GM19397 (cell line): ENCODE measurements at regions not wholly inside any gene's neighbourhood (a gene's known extent, or its start where the extent isn't known, plus 50 kb on each side); places are given as distances from the start of the nearest gene placed in this dataset.

Experiments used
- ATAC-seq: cut with Tn5 transposase; IDR thresholded peaks from one replicate; pipeline ENCODE4 v1.9.1; 2021; ENCODE audit warnings: mild to moderate bottlenecking, moderate library complexity; ENCODE audit not compliant: unreplicated experiment

- no peak for ATAC-seq
Measured at GRCh38 chr3:25073423-25073822, 354.6 kb upstream of the RARB start.

GRCh38 chr3:25074149-25074548 is 353.9 kb upstream of the RARB start:
- ATAC-seq: no peak

- no peak for ATAC-seq
Measured at GRCh38 chr3:25080461-25080860, 347.6 kb upstream of the RARB start.

- ATAC-seq: no peak
Measured at GRCh38 chr3:25084016-25084415, 344.0 kb upstream of the RARB start.

- no peak for ATAC-seq
Measured at GRCh38 chr3:25086721-25087120, 341.3 kb upstream of the RARB start.

- no peak for ATAC-seq
Measured at GRCh38 chr3:25088284-25088683, 339.8 kb upstream of the RARB start.

- ATAC-seq: no peak
Measured at GRCh38 chr3:25090698-25091453, 337.2 kb upstream of the RARB start.

GRCh38 chr3:25091934-25092333 is 336.1 kb upstream of the RARB start:
- no peak for ATAC-seq

- ATAC-seq: no peak
Measured at GRCh38 chr3:25094932-25095685, 333.0 kb upstream of the RARB start.

- ATAC-seq: no peak
Measured at GRCh38 chr3:25096536-25096935, 331.5 kb upstream of the RARB start.

- ATAC-seq: no peak
Measured at GRCh38 chr3:25097023-25097422, 331.0 kb upstream of the RARB start.

GRCh38 chr3:25099666-25100065 is 328.4 kb upstream of the RARB start:
- ATAC-seq: no peak

- ATAC-seq: no peak
Measured at GRCh38 chr3:25103391-25103790, 324.7 kb upstream of the RARB start.

GRCh38 chr3:25107918-25108617 is 320.0 kb upstream of the RARB start:
- ATAC-seq: no peak

GRCh38 chr3:25110642-25111041 is 317.4 kb upstream of the RARB start:
- ATAC-seq: no peak

- no peak for ATAC-seq
Measured at GRCh38 chr3:25113891-25114290, 314.2 kb upstream of the RARB start.

GRCh38 chr3:25114532-25114931 is 313.5 kb upstream of the RARB start:
- ATAC-seq: no peak

- ATAC-seq: no peak
Measured at GRCh38 chr3:25117005-25117593, 311.0 kb upstream of the RARB start.

GRCh38 chr3:25119682-25120081 is 308.4 kb upstream of the RARB start:
- ATAC-seq: no peak

- no peak for ATAC-seq
Measured at GRCh38 chr3:25120665-25121064, 307.4 kb upstream of the RARB start.

GRCh38 chr3:25125201-25125600 is 302.9 kb upstream of the RARB start:
- no peak for ATAC-seq
